ENCODE measurements at regions not wholly inside any gene's neighbourhood (a gene's known extent, or its start where the extent isn't known, plus 50 kb on each side); places are given as distances from the start of the nearest gene placed in this dataset.
"Not testable (repeated sequence)": the region's sequence is repeated elsewhere in the genome, so short reads cannot be mapped to it uniquely, and the experiment has no call there.

DNA sequence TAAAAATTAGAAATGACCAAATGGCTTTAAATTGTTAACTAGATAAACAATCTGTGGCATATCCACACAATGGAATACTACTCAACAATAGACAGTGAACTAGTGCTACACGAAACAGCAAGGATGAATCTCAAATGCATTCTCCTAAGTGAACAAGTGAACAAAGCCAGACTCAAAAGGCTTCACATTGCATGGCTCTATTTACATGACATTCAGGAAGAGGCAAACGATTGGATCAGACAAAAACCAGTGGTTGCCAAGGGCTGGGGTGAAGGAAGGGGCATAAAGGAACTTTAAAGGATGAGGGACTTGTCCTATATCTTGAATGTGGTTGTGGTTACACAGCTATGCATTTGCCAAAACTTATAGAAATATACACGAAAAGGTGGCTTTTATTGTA, 184.3 kb downstream of the RPIA start:
- no peak overlapping the region for H4K5ac ChIP-seq (ENCODE audit: low read length)
- H3K79me1 ChIP-seq (ENCODE audit: low read length) = no peaks in the 10 kb centered on the region
- no peaks in the 10 kb centered on the region for H3K36me3 ChIP-seq (ENCODE audit: control insufficient read depth, insufficient read depth, low read length)

GRCh38 chr2:88880441-88880953, 189.0 kb downstream of the RPIA start:
- Histone ChIP-seq H3K4me3 (ENCODE audit: low read length) (no peak overlapping the region), H3K4me2 (ENCODE audit: low read length) (no peak overlapping the region), H3K27ac (ENCODE audit: low read depth, low read length) (no peak overlapping the region), H3K4ac (ENCODE audit: low read depth, low read length) (no peak overlapping the region), H4K5ac (ENCODE audit: low read length) (no peak overlapping the region), H2BK120ac (ENCODE audit: low read depth, low read length) (no peak overlapping the region), H3K36me3 (ENCODE audit: control insufficient read depth, insufficient read depth, low read length) (no peaks in the 10 kb centered on the region), H4K8ac (ENCODE audit: low read depth, low read length) (no peak overlapping the region), H3K79me2 (ENCODE audit: control insufficient read depth, insufficient read depth, low read length) (no peaks in the 10 kb centered on the region), H3K9ac (ENCODE audit: low read length) (no peak overlapping the region), H3K56ac (ENCODE audit: low read length) (no peak overlapping the region), H2BK15ac (replicated peaks; ENCODE audit: low read depth) (no peak overlapping the region), H3K23ac (ENCODE audit: low read length) (no peak overlapping the region), H3K79me1 (ENCODE audit: low read length) (no peaks in the 10 kb centered on the region), H2AK5ac (ENCODE audit: low read length) (no peak overlapping the region), H3K4me1 (ENCODE audit: control insufficient read depth, low read depth, low read length) (no peaks in the 10 kb centered on the region), H3K27me3 (ENCODE audit: insufficient read depth, low read length, poor library complexity) (no peaks in the 10 kb centered on the region), H3K18ac (ENCODE audit: low read length) (no peak overlapping the region), H2BK5ac (ENCODE audit: low read length) (no peak overlapping the region)
- DNase-seq = peak; percentile 63
- no CpG with 5 or more reads among the region's 11 CpGs for WGBS (ENCODE audit: extremely low coverage, insufficient coverage, low lambda C conversion rate)

More for the DNA sequence above, 184.3 kb downstream of the RPIA start:
- WGBS (ENCODE audit: extremely low coverage, insufficient coverage, low lambda C conversion rate) = no CpG with 5 or more reads among the region's 3 CpGs
- Histone ChIP-seq H3K23ac (ENCODE audit: low read length) (no peak overlapping the region), H3K4me1 (ENCODE audit: control insufficient read depth, low read depth, low read length) (no peaks in the 10 kb centered on the region), H3K9ac (ENCODE audit: low read length) (no peak overlapping the region), H3K4me2 (ENCODE audit: low read length) (no peak overlapping the region), H3K4me3 (ENCODE audit: low read length) (no peak overlapping the region), H3K27ac (ENCODE audit: low read depth, low read length) (no peak overlapping the region), H3K4ac (ENCODE audit: low read depth, low read length) (no peak overlapping the region), H2BK120ac (ENCODE audit: low read depth, low read length) (no peak overlapping the region), H2AK5ac (ENCODE audit: low read length) (no peak overlapping the region), H3K27me3 (ENCODE audit: insufficient read depth, low read length, poor library complexity) (no peaks in the 10 kb centered on the region), H3K18ac (ENCODE audit: low read length) (no peak overlapping the region), H3K79me2 (ENCODE audit: control insufficient read depth, insufficient read depth, low read length) (no peaks in the 10 kb centered on the region), H4K8ac (ENCODE audit: low read depth, low read length) (no peak overlapping the region), H2BK5ac (ENCODE audit: low read length) (no peak overlapping the region), H3K56ac (ENCODE audit: low read length) (no peak overlapping the region), H2BK15ac (replicated peaks; ENCODE audit: low read depth) (no peak overlapping the region)
- DNase-seq = no peak

GRCh38 chr2:88885275-88885674, 193.8 kb downstream of the RPIA start:
- Histone ChIP-seq H2AK5ac (ENCODE audit: low read length) (no peak overlapping the region), H4K8ac (ENCODE audit: low read depth, low read length) (no peak overlapping the region), H2BK120ac (ENCODE audit: low read depth, low read length) (no peak overlapping the region), H3K56ac (ENCODE audit: low read length) (no peak overlapping the region), H3K4me2 (ENCODE audit: low read length) (no peak overlapping the region), H2BK5ac (ENCODE audit: low read length) (no peak overlapping the region), H3K27me3 (ENCODE audit: insufficient read depth, low read length, poor library complexity) (no peaks in the 10 kb centered on the region), H3K27ac (ENCODE audit: low read depth, low read length) (no peak overlapping the region), H2BK15ac (replicated peaks; ENCODE audit: low read depth) (no peak overlapping the region), H3K36me3 (ENCODE audit: control insufficient read depth, insufficient read depth, low read length) (no peaks in the 10 kb centered on the region), H4K5ac (ENCODE audit: low read length) (no peak overlapping the region), H3K4ac (ENCODE audit: low read depth, low read length) (no peak overlapping the region), H3K23ac (ENCODE audit: low read length) (no peak overlapping the region), H3K4me3 (ENCODE audit: low read length) (no peak overlapping the region), H3K18ac (ENCODE audit: low read length) (no peak overlapping the region), H3K4me1 (ENCODE audit: control insufficient read depth, low read depth, low read length) (no peaks in the 10 kb centered on the region), H3K9ac (ENCODE audit: low read length) (no peak overlapping the region), H3K79me1 (ENCODE audit: low read length) (no peaks in the 10 kb centered on the region), H3K79me2 (ENCODE audit: control insufficient read depth, insufficient read depth, low read length) (no peaks in the 10 kb centered on the region)
- WGBS (ENCODE audit: extremely low coverage, insufficient coverage, low lambda C conversion rate) = no CpG with 5 or more reads among the region's 3 CpGs
- no peak for DNase-seq

DNA sequence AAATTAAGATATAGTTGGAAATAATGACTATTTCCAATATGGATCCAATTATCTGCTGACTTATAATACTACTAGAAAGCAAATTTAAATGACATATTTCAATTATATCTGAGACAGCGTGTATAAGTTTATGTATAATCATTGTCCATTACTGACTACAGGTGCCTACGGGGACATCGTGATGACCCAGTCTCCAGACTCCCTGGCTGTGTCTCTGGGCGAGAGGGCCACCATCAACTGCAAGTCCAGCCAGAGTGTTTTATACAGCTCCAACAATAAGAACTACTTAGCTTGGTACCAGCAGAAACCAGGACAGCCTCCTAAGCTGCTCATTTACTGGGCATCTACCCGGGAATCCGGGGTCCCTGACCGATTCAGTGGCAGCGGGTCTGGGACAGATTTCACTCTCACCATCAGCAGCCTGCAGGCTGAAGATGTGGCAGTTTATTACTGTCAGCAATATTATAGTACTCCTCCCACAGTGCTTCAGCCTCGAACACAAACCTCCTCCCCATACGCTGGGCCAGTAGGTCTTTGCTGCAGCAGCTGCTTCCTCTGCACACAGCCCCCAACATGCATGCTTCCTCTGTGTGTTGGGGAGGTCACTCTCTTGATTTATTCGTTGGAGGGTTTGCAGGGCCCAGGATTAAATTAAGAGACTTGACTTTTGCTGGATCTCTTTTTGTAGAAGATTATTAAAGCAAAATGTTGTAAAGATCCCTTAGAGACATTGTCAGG, 194.4 kb downstream of the RPIA start:
- H3K79me1 ChIP-seq (ENCODE audit: low read length) = no peaks in the 10 kb centered on the region
- no peak overlapping the region for H3K4ac ChIP-seq (ENCODE audit: low read depth, low read length)
- no peak overlapping the region for H3K9ac ChIP-seq (ENCODE audit: low read length)
- no peak overlapping the region for H2BK120ac ChIP-seq (ENCODE audit: low read depth, low read length)
- no peak overlapping the region for H2BK5ac ChIP-seq (ENCODE audit: low read length)
- no peaks in the 10 kb centered on the region for H3K36me3 ChIP-seq (ENCODE audit: control insufficient read depth, insufficient read depth, low read length)
- H2AK5ac ChIP-seq (ENCODE audit: low read length) = no peak overlapping the region
- no peak for DNase-seq
- WGBS (ENCODE audit: extremely low coverage, insufficient coverage, low lambda C conversion rate) = no CpG with 5 or more reads among the region's 11 CpGs
- H3K56ac ChIP-seq (ENCODE audit: low read length) = no peak overlapping the region
- no peaks in the 10 kb centered on the region for H3K4me1 ChIP-seq (ENCODE audit: control insufficient read depth, low read depth, low read length)
- H4K8ac ChIP-seq (ENCODE audit: low read depth, low read length) = no peak overlapping the region
- no peak overlapping the region for H4K5ac ChIP-seq (ENCODE audit: low read length)
- no peak overlapping the region for H3K4me3 ChIP-seq (ENCODE audit: low read length)
- no peak overlapping the region for H3K18ac ChIP-seq (ENCODE audit: low read length)
- H3K4me2 ChIP-seq (ENCODE audit: low read length) = no peak overlapping the region
- no peaks in the 10 kb centered on the region for H3K27me3 ChIP-seq (ENCODE audit: insufficient read depth, low read length, poor library complexity)
- H3K27ac ChIP-seq (ENCODE audit: low read depth, low read length) = no peak overlapping the region
- H3K79me2 ChIP-seq (ENCODE audit: control insufficient read depth, insufficient read depth, low read length) = no peaks in the 10 kb centered on the region
- no peak overlapping the region for H3K23ac ChIP-seq (ENCODE audit: low read length)
- no peak overlapping the region for H2BK15ac ChIP-seq (replicated peaks; ENCODE audit: low read depth)

- not testable (repeated sequence) for H4K8ac ChIP-seq (ENCODE audit: low read depth, low read length); H3K4ac ChIP-seq (ENCODE audit: low read depth, low read length); H3K4me1 ChIP-seq (ENCODE audit: control insufficient read depth, low read depth, low read length); H3K18ac ChIP-seq (ENCODE audit: low read length); DNase-seq; H2AK5ac ChIP-seq (ENCODE audit: low read length); H3K27ac ChIP-seq (ENCODE audit: low read depth, low read length); H3K23ac ChIP-seq (ENCODE audit: low read length); H3K4me2 ChIP-seq (ENCODE audit: low read length); H3K79me1 ChIP-seq (ENCODE audit: low read length); H2BK120ac ChIP-seq (ENCODE audit: low read depth, low read length); H2BK15ac ChIP-seq (replicated peaks; ENCODE audit: low read depth); H2BK5ac ChIP-seq (ENCODE audit: low read length); H3K27me3 ChIP-seq (ENCODE audit: insufficient read depth, low read length, poor library complexity); H3K79me2 ChIP-seq (ENCODE audit: control insufficient read depth, insufficient read depth, low read length); H3K36me3 ChIP-seq (ENCODE audit: control insufficient read depth, insufficient read depth, low read length); H3K56ac ChIP-seq (ENCODE audit: low read length); H3K9ac ChIP-seq (ENCODE audit: low read length); H3K4me3 ChIP-seq (ENCODE audit: low read length); H4K5ac ChIP-seq (ENCODE audit: low read length)
- WGBS (ENCODE audit: extremely low coverage, insufficient coverage, low lambda C conversion rate) = no CpG with 5 or more reads among the region's 5 CpGs
Measured at GRCh38 chr2:88887466-88887865, 196.0 kb downstream of the RPIA start.

GRCh38 chr2:88892207-88892606, 200.7 kb downstream of the RPIA start:
- Histone ChIP-seq H4K8ac (ENCODE audit: low read depth, low read length) (no peak overlapping the region), H3K23ac (ENCODE audit: low read length) (no peak overlapping the region), H3K9ac (ENCODE audit: low read length) (no peak overlapping the region), H3K79me2 (ENCODE audit: control insufficient read depth, insufficient read depth, low read length) (no peaks in the 10 kb centered on the region), H3K27me3 (ENCODE audit: insufficient read depth, low read length, poor library complexity) (no peaks in the 10 kb centered on the region), H3K4ac (ENCODE audit: low read depth, low read length) (no peak overlapping the region), H3K56ac (ENCODE audit: low read length) (no peak overlapping the region), H3K36me3 (ENCODE audit: control insufficient read depth, insufficient read depth, low read length) (no peaks in the 10 kb centered on the region), H2BK5ac (ENCODE audit: low read length) (no peak overlapping the region), H3K79me1 (ENCODE audit: low read length) (no peaks in the 10 kb centered on the region), H2AK5ac (ENCODE audit: low read length) (no peak overlapping the region), H2BK15ac (replicated peaks; ENCODE audit: low read depth) (no peak overlapping the region), H3K4me2 (ENCODE audit: low read length) (no peak overlapping the region), H3K18ac (ENCODE audit: low read length) (no peak overlapping the region), H4K5ac (ENCODE audit: low read length) (no peak overlapping the region), H3K27ac (ENCODE audit: low read depth, low read length) (no peak overlapping the region), H2BK120ac (ENCODE audit: low read depth, low read length) (no peak overlapping the region), H3K4me1 (ENCODE audit: control insufficient read depth, low read depth, low read length) (no peaks in the 10 kb centered on the region), H3K4me3 (ENCODE audit: low read length) (no peak overlapping the region)
- WGBS (ENCODE audit: extremely low coverage, insufficient coverage, low lambda C conversion rate) = no CpG with 5 or more reads among the region's 1 CpG
- DNase-seq = no peak

Data from mesendoderm (in vitro differentiated cells).